GM18511 (cell line): ENCODE measurements at regions not wholly inside any gene's neighbourhood (a gene's known extent, or its start where the extent isn't known, plus 50 kb on each side); places are given as distances from the start of the nearest gene placed in this dataset.

ENCODE experiments used
- ATAC-seq: cut with Tn5 transposase; IDR thresholded peaks from one replicate; pipeline ENCODE4 v1.9.1; 2021; ENCODE audit warnings: mild to moderate bottlenecking, moderate library complexity; ENCODE audit not compliant: unreplicated experiment

GRCh38 chr17:68812876-68813584 lies 142.2 kb downstream of the ABCA8 start:
- no peak for ATAC-seq

- ATAC-seq, result no peak
Observed at GRCh38 chr17:68809148-68809547, 146.0 kb downstream of the ABCA8 start.

GRCh38 chr17:68807998-68808772 lies 147.0 kb downstream of the ABCA8 start:
- no peak for ATAC-seq

- no peak for ATAC-seq
Observed at GRCh38 chr17:68805609-68806008, 149.6 kb downstream of the ABCA8 start.

- no peak for ATAC-seq
Observed at GRCh38 chr17:68804777-68805520, 150.2 kb downstream of the ABCA8 start.

- no peak for ATAC-seq
Observed at GRCh38 chr17:68803164-68803929, 151.8 kb downstream of the ABCA8 start.

GRCh38 chr17:68801335-68802247 lies 153.6 kb downstream of the ABCA8 start:
- no peak for ATAC-seq

- ATAC-seq, result no peak
Observed at GRCh38 chr17:68800751-68801150, 154.4 kb downstream of the ABCA8 start.

- peak; percentile 56 for ATAC-seq
Observed at GRCh38 chr17:68794636-68795434, 160.4 kb downstream of the ABCA8 start.

GRCh38 chr17:68792873-68793272 lies 162.3 kb downstream of the ABCA8 start:
- ATAC-seq, result no peak

- no peak for ATAC-seq
Observed at GRCh38 chr17:68792042-68792685, 163.0 kb downstream of the ABCA8 start.

GRCh38 chr17:68790931-68791330 lies 164.3 kb downstream of the ABCA8 start:
- ATAC-seq, result no peak

GRCh38 chr17:68790492-68790891 lies 164.7 kb downstream of the ABCA8 start:
- ATAC-seq, result no peak

GRCh38 chr17:68789203-68789962 lies 165.8 kb downstream of the ABCA8 start:
- no peak for ATAC-seq

- ATAC-seq, result no peak
Observed at GRCh38 chr17:68785565-68786486, 169.4 kb downstream of the ABCA8 start.

GRCh38 chr17:68784431-68784830 lies 170.8 kb downstream of the ABCA8 start:
- no peak for ATAC-seq

GRCh38 chr17:68783861-68784260 lies 171.3 kb downstream of the ABCA8 start:
- no peak for ATAC-seq
